SU-DHL-6 (cell line): ENCODE measurements at regions not wholly inside any gene's neighbourhood (a gene's known extent, or its start where the extent isn't known, plus 50 kb on each side); places are given as distances from the start of the nearest gene placed in this dataset.

Experiments
- EZH2phosphoT487 ChIP-seq: fragments of 200-600 bp; sonication (generic), shearing (Covaris generic); conservative IDR thresholded peaks from 2 replicates; pipeline ENCODE4 v1.6.1; 2018; ENCODE audit warnings: mild to moderate bottlenecking, antibody characterized with exemption, low read length, moderate library complexity, mixed read lengths
- TF ChIP-seq, protein P1 (sequence below): fragments of 200-600 bp; sonication (generic); IDR thresholded peaks from one replicate; pipeline ENCODE4 v1.5.1; 2017; ENCODE audit warnings: antibody characterized with exemption, mild to moderate bottlenecking, low read length, moderate library complexity; ENCODE audit not compliant: insufficient read depth, poor library complexity, severe bottlenecking

DNA sequence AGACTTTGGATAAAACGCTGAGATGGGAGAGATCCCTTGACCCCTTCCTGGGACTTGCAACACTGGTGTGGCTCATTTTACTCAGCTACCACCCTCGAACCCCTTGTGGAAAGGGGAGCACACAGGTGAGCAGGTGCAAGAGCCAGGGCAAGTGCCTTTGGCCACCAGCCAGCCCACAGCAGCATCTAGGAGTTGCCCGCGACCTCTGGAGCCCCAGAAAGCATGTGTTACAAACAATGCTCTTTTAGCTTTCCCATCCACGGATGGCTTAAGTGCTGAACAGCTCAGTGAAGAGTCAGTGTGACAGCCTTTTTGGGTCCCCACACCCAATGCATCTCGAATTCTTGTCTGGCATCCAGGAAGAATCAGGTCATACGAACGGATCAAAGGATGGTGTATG is 197.8 kb downstream of the MEMO1 start:
- TF ChIP-seq, protein P1, sequence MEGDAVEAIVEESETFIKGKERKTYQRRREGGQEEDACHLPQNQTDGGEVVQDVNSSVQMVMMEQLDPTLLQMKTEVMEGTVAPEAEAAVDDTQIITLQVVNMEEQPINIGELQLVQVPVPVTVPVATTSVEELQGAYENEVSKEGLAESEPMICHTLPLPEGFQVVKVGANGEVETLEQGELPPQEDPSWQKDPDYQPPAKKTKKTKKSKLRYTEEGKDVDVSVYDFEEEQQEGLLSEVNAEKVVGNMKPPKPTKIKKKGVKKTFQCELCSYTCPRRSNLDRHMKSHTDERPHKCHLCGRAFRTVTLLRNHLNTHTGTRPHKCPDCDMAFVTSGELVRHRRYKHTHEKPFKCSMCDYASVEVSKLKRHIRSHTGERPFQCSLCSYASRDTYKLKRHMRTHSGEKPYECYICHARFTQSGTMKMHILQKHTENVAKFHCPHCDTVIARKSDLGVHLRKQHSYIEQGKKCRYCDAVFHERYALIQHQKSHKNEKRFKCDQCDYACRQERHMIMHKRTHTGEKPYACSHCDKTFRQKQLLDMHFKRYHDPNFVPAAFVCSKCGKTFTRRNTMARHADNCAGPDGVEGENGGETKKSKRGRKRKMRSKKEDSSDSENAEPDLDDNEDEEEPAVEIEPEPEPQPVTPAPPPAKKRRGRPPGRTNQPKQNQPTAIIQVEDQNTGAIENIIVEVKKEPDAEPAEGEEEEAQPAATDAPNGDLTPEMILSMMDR: no peak
- no peak for TF ChIP-seq EZH2phosphoT487
